GM12878 (cell line): ENCODE measurements at regions not wholly inside any gene's neighbourhood (a gene's known extent, or its start where the extent isn't known, plus 50 kb on each side); places are given as distances from the start of the nearest gene placed in this dataset.

Experiments
- ATAC-seq: fragments of 200-7000 bp; cut with Tn5 transposase; 3 replicates; pipeline ENCODE4 v1.9.1; 2020; ENCODE audit warnings: mild to moderate bottlenecking, moderate library complexity
- BruUV-seq: library from RNA; stranded (reverse); fragments of 400-500 nt; replicated peaks from 2 replicates; lab custom pipeline; 2021; lab: Mats Ljungman, UMichigan
- CTCF ChIA-PET: fragments of 300-600 bp; sonication (Branson Sonifier 250); formaldehyde crosslinking; extraction: SDS; loops from one replicate; lab custom pipeline; 2021; ENCODE audit warnings: inconsistent platforms; lab: Yijun Ruan, JAX
- POLR2A ChIA-PET: fragments of 350-600 bp; formaldehyde crosslinking; extraction: SDS; loops from one replicate; lab custom pipeline; 2021; ENCODE audit warnings: inconsistent platforms; lab: Charles Lee
- RAD21 ChIA-PET: fragments of 300-600 bp; sonication (Branson Sonifier 250); formaldehyde crosslinking; loops from one replicate; lab custom pipeline; 2023; ENCODE audit warnings: antibody characterized with exemption; ENCODE audit not compliant: unreplicated experiment; lab: Charles Lee
- SMC1A ChIA-PET: fragments of 300-600 bp; sonication (Branson Sonifier 250); formaldehyde crosslinking; loops from one replicate; lab custom pipeline; 2023; ENCODE audit not compliant: unreplicated experiment, uncharacterized antibody; lab: Charles Lee
- DNase-seq: peaks from one replicate; pipeline ENCODE4 v3.0.0-alpha.2; 2011; ENCODE audit warnings: low read depth, low spot score
- FAIRE-seq: peaks from 3 replicates; lab custom pipeline; 2011; peaks lifted over from hg19 to GRCh38; lab: Jason Lieb, UNC
- H2AFZ ChIP-seq: 2 replicates; pipeline ENCODE4 v1.6.0; 2011; ENCODE audit warnings: low read depth, low read length, control low read depth; ENCODE audit not compliant: control insufficient read depth
- H3K27ac ChIP-seq: 2 replicates; pipeline ENCODE4 v1.5.1; 2011; ENCODE audit warnings: control low read depth; ENCODE audit not compliant: control insufficient read depth, insufficient read depth
- H3K27me3 ChIP-seq, 2 experiments: replicated peaks in 1 of 2; 2 replicates each; pipeline versions ENCODE4 v1.6.0 to v1.6.1; 2011; ENCODE audit warnings: low read length in 1 of 2; ENCODE audit not compliant: control insufficient read depth in 2 of 2, insufficient read depth in 2 of 2
- H3K36me3 ChIP-seq, 2 experiments: 2 replicates each; pipeline ENCODE4 v1.5.1; 2011; ENCODE audit warnings: low read length in 1 of 2; ENCODE audit not compliant: control insufficient read depth in 2 of 2, insufficient read depth in 2 of 2
- H3K4me1 ChIP-seq: 2 replicates; pipeline ENCODE4 v1.6.1; 2011; ENCODE audit warnings: mild to moderate bottlenecking, low read length, moderate library complexity, mixed read lengths; ENCODE audit not compliant: control insufficient read depth, insufficient read depth
- H3K4me2 ChIP-seq: 2 replicates; pipeline ENCODE4 v1.6.0; 2011; ENCODE audit warnings: control low read depth; ENCODE audit not compliant: control insufficient read depth, insufficient read depth
- H3K4me3 ChIP-seq: fragments of 200-600 bp; sonication (generic); 2 replicates; pipeline ENCODE4 v1.5.1; 2016
- H3K79me2 ChIP-seq: 2 replicates; pipeline ENCODE4 v1.6.0; 2011; ENCODE audit warnings: low read length; ENCODE audit not compliant: control insufficient read depth, insufficient read depth
- H3K9ac ChIP-seq: 2 replicates; pipeline ENCODE4 v1.8.0; 2011; ENCODE audit warnings: low read length, control low read depth, mixed read lengths; ENCODE audit not compliant: control insufficient read depth, insufficient read depth
- H3K9me3 ChIP-seq: replicated peaks from 3 replicates; pipeline ENCODE4 v1.5.1; 2011; ENCODE audit warnings: mild to moderate bottlenecking, low read length; ENCODE audit not compliant: control insufficient read depth, insufficient read depth
- H4K20me1 ChIP-seq: 2 replicates; pipeline ENCODE4 v1.6.0; 2011; ENCODE audit not compliant: control insufficient read depth, insufficient read depth
- DPF2 ChIP-seq: fragments of 450-650 bp; IDR thresholded peaks from 2 replicates; pipeline ENCODE4 v1.6.1; 2017; ENCODE audit warnings: mild to moderate bottlenecking
- E2F4 ChIP-seq: IDR thresholded peaks from 2 replicates; pipeline ENCODE4 v1.6.1; 2012; ENCODE audit warnings: low read depth, low read length, improper control_type of control experiment
- EZH2 ChIP-seq: IDR thresholded peaks from 2 replicates; pipeline ENCODE4 v1.6.1; 2012; ENCODE audit warnings: low read depth, mild to moderate bottlenecking, control low read depth, inconsistent platforms, low read length, borderline replicate concordance; ENCODE audit not compliant: control insufficient read depth
- HDAC6 ChIP-seq: fragments of 200-600 bp; sonication (generic); IDR thresholded peaks from one replicate; pipeline ENCODE4 v1.8.0; 2017; ENCODE audit warnings: antibody characterized with exemption; ENCODE audit not compliant: unreplicated experiment
- IRF3 ChIP-seq: fragments of 450-650 bp; IDR thresholded peaks from 2 replicates; pipeline ENCODE4 v1.6.1; 2014; ENCODE audit warnings: mild to moderate bottlenecking
- JUND ChIP-seq: IDR thresholded peaks from 2 replicates; pipeline ENCODE4 v1.6.1; 2012; ENCODE audit warnings: low read depth, mild to moderate bottlenecking, low read length, improper control_type of control experiment, moderate library complexity
- PBX3 ChIP-seq: IDR thresholded peaks from 2 replicates; pipeline ENCODE4 v1.6.1; 2011; ENCODE audit warnings: mild to moderate bottlenecking, low read depth, low read length, moderate library complexity; ENCODE audit not compliant: insufficient replicate concordance
- PML ChIP-seq: IDR thresholded peaks from 2 replicates; pipeline ENCODE4 v1.6.1; 2012; ENCODE audit warnings: low read length, inconsistent platforms
- SMARCA5 ChIP-seq: fragments of 450-650 bp; IDR thresholded peaks from 2 replicates; pipeline ENCODE4 v1.6.1; 2017; ENCODE audit warnings: mild to moderate bottlenecking
- STAT1 ChIP-seq: fragments of 450-650 bp; conservative IDR thresholded peaks from 2 replicates; pipeline ENCODE4 v1.6.1; 2014; ENCODE audit warnings: antibody characterized with exemption, mild to moderate bottlenecking
- SUPT20H ChIP-seq: IDR thresholded peaks from 2 replicates; pipeline ENCODE4 v1.6.1; 2011; ENCODE audit warnings: low read depth, mild to moderate bottlenecking, low read length, moderate library complexity, borderline replicate concordance; ENCODE audit not compliant: control insufficient read depth
- TCF12 ChIP-seq: IDR thresholded peaks from 2 replicates; pipeline ENCODE4 v1.6.1; 2011; ENCODE audit warnings: low read depth, mild to moderate bottlenecking, low read length
- USF2 ChIP-seq: IDR thresholded peaks from 2 replicates; pipeline ENCODE4 v1.6.1; 2011; ENCODE audit warnings: low read depth, low read length, improper control_type of control experiment, borderline replicate concordance
- ZBTB11 ChIP-seq: fragments of 450-650 bp; formaldehyde crosslinking; IDR thresholded peaks from 2 replicates; pipeline ENCODE4 v1.5.0; 2022; ENCODE audit warnings: mild to moderate bottlenecking, missing genetic modification characterization
- ZNF622 ChIP-seq: fragments of 450-650 bp; IDR thresholded peaks from 2 replicates; pipeline ENCODE4 v1.6.1; 2017; ENCODE audit warnings: mild to moderate bottlenecking, inconsistent platforms
- WGBS: methylation state at CpG from one replicate; pipeline ENCODE4 v1.1.6; 2016; ENCODE audit warnings: low lambda C conversion rate; ENCODE audit not compliant: insufficient replicate concordance, insufficient coverage; ENCODE audit errors: missing lambda C conversion rate; 5-methylcytosine and 5-hydroxymethylcytosine counted together
- in situ Hi-C: fragments of 300-500 bp; cut with MboI; formaldehyde crosslinking; loops from 9 replicates; pipeline ENCODE4 v1.14.3; 2018; ENCODE audit warnings: mixed read lengths
- intact Hi-C: fragments of 100-400 bp; cut with micrococcal nuclease; formaldehyde crosslinking; loops from one replicate; pipeline ENCODE4 v1.14.2; 2022; ENCODE audit not compliant: unreplicated experiment

GRCh38 chr1:60280256-60280655 is 206.7 kb upstream of the C1orf87 start:
- Histone ChIP-seq H3K4me2 (no peak overlapping the region), H3K27me3 (no peaks in the 10 kb centered on the region), H3K9me3 (no peaks in the 10 kb centered on the region), H4K20me1 (no peaks in the 10 kb centered on the region), H3K27ac (no peak overlapping the region), H3K4me1 (no peaks in the 10 kb centered on the region), H3K36me3 (no peaks in the 10 kb centered on the region), H2AFZ (no peak overlapping the region), H3K4me3 (no peak overlapping the region), H3K79me2 (no peaks in the 10 kb centered on the region), H3K9ac (no peak overlapping the region)
- intact Hi-C loops (loop anchor here (10.0 kb wide), 1 partner anchor 765 kb away; no protein-coding TSS in a partner anchor), in situ Hi-C loops (loop anchor here (10.0 kb wide), 1 partner anchor 485 kb away; no protein-coding TSS in a partner anchor)
- no peak for FAIRE-seq
- POLR2A ChIA-PET = no interaction called here
- no TSS peak for BruUV-seq
- 8% methylated on average over 3 of the region's 3 CpGs for WGBS
- RAD21 ChIA-PET = interaction anchor here (1.6 kb wide), 1 partner anchor 485 kb away, joined by 8 read pairs; no protein-coding TSS in a partner anchor
- no peak for ATAC-seq
- SMC1A ChIA-PET = no interaction called here
- no peak for DNase-seq
- CTCF ChIA-PET = interaction anchor here (1.3 to 1.8 kb wide), 3 partner anchors 10 to 762 kb away, joined by 4 to 16 read pairs (median 11); no protein-coding TSS in a partner anchor
- TF ChIP-seq HDAC6 = no peak
- no peak for TF ChIP-seq JUND
- no peak for TF ChIP-seq PML
- no peak for TF ChIP-seq EZH2
- no peak for TF ChIP-seq STAT1
- no peak for TF ChIP-seq SMARCA5
- no peak for TF ChIP-seq E2F4
- no peak for TF ChIP-seq DPF2
- no peak for TF ChIP-seq ZBTB11 (CRISPR knock-in tag)
- no peak for TF ChIP-seq PBX3
- TF ChIP-seq IRF3 = no peak
- no peak for TF ChIP-seq TCF12
- no peak for TF ChIP-seq USF2
- TF ChIP-seq ZNF622 = no peak
- TF ChIP-seq SUPT20H = no peak
